GM21381 (cell line): ENCODE measurements at regions not wholly inside any gene's neighbourhood (a gene's known extent, or its start where the extent isn't known, plus 50 kb on each side); places are given as distances from the start of the nearest gene placed in this dataset.
"Not testable (repeated sequence)": the region's sequence is repeated elsewhere in the genome, so short reads cannot be mapped to it uniquely, and the experiment has no call there.

ENCODE experiments used
- ATAC-seq: cut with Tn5 transposase; IDR thresholded peaks from one replicate; pipeline ENCODE4 v1.9.1; 2021; ENCODE audit warnings: mild to moderate bottlenecking, moderate library complexity; ENCODE audit not compliant: unreplicated experiment

DNA sequence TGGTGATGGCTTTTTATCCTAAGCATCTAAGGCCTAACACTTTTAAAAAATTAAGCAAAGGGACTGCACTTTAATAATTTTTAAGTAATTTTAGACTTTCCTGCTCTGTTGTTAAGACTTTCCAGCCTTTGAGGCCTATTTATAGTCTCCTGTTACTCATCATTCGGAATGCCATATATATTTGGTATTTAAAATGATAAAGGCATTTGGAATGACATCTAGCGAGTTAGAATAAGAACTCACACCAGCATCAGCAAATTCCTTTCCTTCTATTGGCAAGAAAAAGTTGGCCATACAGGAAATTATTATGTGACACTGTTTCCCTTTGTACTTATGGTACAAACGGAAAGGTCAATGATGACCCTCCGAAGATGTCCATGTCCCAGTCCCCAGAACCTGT lies 88.1 kb upstream of the STMND1 start:
- ATAC-seq = no peak

DNA sequence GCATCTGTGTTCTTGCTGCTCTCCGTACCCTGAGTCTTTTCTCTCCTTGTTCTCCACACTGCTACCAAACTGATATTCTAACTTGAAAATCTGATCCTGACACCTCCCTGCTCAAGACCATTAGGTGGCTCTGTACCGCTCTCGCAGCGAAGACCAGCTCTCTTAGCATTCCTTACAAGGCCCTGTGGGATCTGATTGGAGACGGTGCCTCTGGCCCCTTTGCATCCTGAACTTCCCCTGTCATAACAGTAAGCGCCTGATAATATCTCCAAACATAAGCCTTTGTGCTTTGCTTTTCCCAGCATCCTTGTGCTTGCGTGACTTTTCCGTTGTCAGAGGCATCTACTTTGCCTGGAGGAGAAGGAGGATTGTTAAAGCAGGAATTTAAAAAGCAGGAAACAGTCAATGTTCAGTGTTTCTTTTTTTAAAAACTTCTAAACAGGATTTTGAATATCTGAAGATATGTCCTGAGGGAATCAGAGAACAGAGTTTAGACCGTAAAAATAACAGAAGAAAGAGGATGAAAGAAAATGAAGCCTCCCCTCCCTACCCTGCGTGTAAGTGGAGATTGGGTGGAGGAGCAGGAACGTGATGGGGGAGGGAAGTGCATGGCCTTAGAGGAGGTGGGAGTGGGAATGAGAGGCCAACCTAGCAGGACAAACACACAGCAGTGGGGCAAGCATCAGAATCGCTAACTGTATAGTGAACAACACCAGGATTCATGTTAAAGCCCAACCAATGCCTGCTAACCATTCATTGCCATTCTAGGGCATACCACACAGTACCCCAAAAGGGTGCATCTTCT lies 89.2 kb upstream of the STMND1 start:
- no peak for ATAC-seq

DNA sequence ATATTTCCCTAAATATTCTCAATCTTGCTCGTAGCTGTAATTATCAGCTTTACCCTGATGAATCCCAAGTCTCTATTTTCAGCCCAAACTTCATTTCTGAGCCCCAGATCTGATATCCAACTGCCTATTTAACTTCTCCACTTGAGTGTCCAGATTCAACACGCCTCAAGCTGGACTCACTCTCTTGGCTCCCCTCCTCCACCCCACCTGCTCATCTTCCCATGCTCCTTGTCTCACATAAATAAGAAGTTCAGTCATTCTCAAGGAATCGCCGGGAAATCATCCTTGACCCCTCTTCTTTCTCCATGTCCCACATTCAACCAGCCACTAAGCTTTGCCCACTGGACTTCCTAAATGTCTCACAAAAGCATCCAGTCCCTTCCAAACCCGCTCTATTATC lies 89.9 kb upstream of the STMND1 start:
- ATAC-seq = no peak

DNA sequence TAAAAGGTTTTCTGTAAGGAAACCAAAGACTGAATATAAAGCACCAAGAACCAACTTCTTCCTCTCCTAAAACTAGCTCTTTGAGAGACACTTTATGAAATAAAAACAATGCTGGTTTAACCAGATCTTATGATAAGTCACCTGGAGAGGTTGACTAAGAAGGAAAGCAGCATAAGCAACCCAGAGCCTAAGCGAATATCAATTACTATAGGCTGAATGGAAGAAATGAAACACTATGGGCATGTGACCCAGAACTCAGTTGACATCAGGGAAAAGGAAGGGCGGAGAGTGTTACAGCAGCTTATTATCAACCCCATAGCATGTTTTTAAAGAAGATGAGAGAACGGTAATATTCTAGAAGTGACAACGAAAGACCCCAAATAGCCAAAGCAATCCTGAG lies 94.1 kb upstream of the STMND1 start:
- ATAC-seq = no peak

DNA sequence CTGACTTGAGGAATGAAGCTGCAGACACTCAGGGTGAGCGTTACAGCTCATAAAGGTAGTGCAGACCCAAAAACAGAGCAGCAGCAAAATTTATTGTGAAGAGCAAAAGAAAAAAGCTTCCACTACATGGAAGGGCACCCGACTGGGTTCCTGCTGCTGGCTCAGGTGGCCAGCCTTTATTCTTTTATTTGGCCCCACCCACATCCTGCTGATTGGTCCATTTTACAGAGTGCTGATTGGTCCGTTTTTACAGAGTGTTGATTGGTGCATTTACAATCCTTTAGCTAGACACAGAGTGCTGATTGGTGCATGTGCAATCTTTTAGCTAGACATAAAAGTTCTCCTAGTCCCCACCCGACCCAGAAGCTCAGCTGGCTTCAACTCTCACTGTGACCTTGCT lies 95.3 kb upstream of the STMND1 start:
- ATAC-seq = no peak

DNA sequence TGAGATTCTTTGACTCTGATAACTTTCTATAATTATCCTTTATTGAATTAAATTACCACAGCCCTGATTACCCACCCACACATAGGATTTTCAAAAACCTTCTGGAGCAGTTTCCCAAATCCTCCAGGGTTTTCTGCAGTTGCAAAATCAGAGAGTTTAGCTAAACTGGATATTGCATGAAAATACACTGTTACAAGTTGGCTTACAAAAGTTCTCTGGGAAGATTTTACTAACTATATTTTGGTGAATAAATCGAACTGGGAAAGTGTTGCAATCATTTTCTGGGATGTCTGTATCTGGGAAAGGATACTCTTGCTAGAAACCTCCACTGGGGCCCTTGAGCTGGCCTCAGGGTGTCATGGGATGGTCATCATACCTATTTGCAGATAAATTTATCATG lies 97.6 kb upstream of the STMND1 start:
- ATAC-seq = no peak

DNA sequence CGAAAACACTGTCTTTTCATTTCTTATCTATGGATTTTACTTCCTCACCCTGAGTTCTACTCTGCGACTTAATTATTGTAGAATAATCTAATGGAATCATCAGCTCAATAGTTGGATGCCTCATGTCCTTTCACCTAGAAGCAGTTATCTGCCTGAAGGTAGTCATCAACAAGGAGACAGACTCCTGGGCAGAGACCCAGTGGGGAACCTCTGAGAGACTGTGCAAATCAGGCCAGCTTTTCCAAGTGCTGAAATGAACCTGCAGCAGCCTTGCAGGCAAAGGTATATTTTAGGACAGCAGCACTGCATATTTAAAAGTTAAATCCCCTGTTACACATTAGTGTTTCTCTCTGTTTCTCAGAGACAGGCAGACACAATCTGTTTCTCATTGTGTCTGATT lies 99.7 kb upstream of the STMND1 start:
- no peak for ATAC-seq

DNA sequence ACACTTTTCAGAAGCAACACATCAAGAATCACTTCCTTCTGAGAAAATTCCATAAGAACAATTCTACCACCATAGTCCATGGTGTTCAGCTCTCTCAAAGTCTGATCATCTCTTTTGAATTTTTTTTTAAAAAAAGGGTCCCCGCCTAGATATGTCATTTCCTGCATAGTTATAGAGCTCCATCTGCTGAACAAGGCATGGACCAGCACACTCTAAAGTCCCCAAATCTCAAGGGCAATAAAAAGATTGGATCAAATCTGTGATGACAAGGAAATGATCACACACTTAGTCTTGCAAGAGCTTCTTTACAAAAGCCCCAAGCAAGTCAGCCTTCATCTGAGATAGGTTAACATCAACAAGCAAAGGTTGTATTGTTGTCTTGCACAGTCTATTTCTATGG lies 100.7 kb upstream of the STMND1 start:
- ATAC-seq = no peak

DNA sequence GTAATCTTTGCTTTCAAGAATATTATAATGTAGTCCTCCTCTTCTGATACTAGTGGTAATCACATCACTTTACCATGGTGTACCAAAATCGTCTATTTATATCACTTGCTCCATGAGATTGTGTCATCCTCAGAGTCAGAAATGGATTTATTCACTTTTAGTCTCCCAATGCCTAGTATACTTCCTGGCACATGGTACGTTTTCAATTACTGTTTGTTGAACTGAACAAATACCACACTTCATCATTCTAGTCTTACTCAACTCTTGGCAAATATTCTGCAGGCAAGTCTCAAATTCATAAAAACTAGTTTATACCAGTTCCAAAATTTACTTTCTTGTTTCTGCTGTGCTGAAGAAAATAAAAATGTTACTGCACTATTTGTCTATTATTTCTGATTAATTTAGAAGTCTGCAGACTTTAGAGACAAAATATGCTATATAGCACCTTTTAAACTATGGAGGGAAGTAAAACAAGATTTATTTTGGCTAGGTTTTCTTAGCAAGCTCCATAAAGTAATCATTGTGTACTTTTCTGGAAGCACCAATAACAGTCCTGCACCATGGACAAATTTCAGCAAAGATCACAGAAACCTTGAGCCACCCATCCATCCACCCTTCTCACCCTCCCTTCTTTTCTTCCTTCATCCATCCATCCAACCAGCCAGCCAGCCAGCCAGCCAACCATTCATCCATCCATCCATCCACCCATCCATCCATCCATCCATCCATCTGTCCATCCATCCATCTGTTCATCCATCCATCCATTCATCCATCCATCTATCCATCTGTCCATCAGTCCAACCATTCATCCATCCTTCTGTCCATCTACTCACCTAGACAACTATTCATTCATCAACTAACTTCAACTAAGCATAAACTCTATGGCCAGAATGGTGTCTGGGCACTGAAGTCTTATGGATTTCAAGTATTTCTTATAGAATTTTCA lies 102.1 kb upstream of the STMND1 start:
- ATAC-seq = no peak

DNA sequence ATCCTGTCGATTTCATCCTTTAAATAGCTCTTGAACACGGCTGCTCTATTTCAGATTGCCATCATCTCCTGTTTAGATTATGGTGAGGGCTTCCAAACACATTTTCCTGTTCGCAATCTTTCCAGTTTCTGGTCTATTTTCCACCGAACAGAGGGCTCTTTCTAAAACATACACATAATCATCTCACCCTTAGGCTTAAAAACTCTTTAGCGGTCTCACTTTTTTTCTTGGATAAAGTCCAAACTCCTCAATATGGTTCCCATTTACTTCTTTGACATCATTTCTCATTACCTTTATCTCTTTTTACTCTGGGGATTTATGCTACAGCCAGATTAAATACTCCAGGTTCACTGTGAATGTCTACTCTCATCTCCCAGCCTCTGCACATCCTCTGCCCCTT lies 103.4 kb upstream of the STMND1 start:
- ATAC-seq = no peak

DNA sequence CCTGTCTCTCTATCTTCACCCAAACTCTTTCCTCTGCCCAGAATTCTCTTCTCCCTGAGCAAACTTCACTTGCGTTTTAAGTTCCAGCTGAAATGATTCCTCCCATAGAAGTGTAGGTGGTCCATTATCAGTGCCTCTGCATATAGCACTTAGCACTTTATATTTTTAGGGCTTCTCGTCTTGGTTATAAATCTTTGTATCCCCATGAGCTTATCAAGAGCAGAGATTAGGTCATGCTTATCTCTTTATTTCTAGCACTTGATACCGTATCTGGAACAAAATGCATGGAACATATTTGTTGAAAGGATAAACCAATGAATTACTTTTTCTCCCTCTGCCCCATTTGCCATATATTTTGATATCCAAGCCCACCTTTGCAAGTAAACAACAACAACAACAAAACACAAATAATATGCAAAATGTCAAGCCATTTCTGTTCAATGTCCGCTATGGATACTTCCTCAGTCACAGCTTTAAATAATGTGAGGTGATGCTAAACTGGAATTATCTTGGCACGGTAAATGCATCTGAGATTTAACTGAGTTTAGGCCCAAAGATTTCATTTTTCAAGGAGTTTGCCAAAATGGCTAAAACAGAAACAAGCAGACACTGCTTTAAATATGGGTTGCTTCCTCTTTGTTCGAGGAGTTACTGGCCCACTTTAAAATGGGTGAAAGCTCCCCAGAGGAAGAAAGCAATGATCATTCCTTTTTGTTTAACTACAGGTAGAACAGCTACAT lies 106.2 kb upstream of the STMND1 start:
- no peak for ATAC-seq

DNA sequence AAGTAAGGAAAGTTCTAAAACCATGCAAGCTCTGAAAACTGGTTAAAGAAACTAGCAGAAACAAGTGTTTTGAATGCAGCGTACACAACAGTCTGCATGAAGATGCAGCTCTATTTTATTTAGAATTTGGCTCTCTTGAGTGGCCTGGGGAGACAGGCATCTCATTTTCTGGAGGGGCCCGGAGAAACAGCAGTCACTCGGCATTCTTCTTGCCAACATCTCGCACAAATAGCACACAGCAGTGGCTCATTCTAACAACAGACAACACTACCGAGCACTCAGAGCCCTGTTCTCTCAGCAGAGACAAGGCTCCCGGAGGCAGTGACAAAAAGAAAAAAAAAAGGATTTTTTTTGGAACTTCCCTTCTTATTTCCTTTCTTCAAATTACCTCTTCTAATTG lies 108.5 kb upstream of the STMND1 start:
- no peak for ATAC-seq

DNA sequence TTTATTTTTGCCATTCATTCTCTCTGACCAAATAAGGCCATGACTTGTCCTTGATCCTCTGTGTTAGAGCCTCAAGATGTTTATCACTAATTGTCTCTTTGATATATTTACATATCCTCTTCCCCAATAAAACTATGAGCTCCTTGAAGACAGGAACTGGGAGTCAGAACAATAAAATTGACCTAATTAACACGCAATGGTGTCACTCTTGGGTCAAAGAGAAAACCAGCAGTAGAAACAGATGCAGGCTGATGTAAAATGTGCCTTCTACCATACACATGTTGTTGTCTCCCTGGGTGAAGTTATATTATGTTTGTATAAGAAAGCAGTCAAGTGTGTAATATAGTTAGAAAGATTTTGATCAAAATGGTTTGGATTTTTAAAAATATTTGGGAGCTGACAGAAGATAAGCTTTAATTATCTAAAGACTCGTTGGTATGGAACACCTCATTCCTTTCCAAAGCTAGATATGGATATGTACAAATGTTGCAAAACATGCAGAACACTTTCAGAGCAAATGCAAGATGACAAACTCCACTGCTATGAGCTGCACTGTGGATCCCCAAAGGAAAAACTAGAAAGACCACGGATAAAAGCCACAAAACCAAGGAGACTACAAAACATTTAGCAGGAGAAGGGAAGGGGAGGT lies 109.7 kb upstream of the STMND1 start:
- ATAC-seq = no peak

DNA sequence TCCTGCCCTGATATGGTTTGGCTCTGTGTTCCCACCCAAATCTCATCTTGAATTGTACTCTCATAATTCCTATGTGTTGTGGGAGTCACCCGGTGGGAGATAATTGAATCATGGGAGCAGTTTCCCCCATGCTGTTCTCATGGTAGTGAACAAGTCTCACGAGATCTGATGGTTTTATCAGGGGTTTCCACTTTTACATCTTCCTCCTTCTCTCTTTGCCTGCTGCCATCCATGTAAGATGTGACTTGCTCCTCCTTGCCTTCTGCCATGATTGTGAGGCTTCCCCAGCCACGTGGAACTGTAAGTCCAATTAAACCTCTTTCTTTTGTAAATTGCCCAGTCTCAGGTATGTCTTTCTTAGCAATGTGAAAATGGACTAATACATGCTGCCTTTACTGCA lies 111.9 kb upstream of the STMND1 start:
- not testable (repeated sequence) for ATAC-seq

DNA sequence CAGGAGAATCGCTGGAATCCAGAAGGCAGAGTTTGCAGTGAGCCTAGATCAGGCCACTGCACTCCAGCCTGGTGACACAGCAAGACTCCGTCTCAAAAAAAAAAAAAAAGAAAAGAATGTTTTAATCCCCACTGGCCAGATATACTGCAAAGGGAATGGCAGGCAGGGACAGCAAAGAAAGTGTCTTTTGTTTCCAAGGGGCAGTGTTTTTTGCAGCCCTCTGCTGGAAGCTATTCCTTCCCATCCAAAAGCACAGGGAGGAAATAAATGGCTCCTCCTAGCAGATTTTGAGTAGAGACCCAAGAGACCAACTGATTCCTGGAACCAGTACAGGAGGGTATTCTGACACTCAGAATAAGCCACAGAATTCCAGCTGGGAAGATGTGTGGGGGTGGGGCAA lies 112.5 kb upstream of the STMND1 start:
- ATAC-seq = no peak

DNA sequence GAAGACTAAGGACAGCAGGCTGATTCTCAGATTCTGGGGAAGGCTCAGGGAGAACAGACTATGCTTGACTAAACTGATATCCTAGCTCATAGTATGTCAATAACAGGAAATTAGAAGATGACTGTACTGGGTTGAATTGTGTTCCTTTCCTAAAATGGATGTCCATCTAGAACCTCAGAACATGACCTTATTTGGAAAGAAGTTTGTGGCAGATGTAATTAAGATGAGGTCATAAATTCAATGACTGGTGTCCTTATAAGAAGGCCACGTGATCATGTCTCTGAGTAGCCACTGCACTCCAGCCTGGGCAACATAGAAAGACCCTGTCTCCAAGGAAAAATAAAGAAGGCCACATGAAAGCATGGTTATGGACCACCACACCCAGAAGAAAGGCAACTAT lies 113.9 kb upstream of the STMND1 start:
- no peak for ATAC-seq

DNA sequence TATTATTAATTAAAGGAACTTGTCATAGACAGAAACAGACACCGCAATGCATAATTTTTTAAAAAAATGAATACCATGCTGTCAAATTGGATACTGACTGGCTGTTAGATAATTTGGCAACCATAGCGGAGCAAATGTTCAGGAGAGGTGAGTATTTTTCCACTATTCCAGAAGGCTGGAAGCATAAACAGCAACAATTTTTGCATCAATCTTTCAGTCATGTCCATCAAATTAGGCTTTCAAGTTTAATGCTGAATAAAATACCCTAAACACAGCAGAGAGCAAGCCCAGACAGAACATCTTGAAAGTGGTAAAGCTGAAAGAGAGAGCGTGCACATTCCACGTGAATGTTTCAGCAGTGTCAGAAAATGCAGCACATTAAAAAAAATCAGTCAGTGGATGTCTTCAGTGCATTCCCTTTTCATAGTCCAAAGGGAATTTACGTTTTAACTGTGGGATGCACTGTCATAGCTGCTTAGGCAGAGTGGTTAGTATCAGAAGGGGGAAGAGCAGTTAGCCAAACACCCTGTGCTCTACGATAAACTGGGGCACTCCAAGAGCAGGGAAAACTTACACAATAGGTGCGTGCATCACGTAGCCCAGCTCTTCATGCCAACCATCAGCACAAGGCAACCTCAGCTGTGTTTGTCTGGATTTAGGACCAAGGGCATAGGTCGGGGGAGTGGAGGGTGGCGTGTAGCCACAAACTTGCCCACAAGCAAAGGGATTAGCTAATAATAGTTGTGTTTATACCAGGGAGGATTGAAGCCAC lies 116.2 kb upstream of the STMND1 start:
- ATAC-seq = no peak

DNA sequence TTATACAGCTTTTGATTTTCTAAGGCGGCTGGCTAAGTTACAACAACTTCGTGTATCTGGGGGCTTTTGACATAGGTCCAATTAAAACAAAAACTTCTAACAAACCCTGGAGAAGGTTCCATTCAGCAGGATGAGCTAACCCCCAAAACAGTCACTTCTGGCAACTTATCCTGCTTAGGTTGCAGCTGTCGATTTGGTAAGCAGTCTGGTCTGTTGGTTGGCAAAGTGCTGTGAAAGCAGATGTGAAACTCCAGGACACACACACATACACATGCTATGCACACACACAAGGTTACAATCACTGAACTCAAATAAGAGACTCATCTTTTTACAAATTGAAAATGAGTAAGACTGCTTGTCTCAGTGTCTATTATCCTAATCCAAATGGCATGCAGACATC lies 119.0 kb upstream of the STMND1 start:
- peak; percentile 58 for ATAC-seq

DNA sequence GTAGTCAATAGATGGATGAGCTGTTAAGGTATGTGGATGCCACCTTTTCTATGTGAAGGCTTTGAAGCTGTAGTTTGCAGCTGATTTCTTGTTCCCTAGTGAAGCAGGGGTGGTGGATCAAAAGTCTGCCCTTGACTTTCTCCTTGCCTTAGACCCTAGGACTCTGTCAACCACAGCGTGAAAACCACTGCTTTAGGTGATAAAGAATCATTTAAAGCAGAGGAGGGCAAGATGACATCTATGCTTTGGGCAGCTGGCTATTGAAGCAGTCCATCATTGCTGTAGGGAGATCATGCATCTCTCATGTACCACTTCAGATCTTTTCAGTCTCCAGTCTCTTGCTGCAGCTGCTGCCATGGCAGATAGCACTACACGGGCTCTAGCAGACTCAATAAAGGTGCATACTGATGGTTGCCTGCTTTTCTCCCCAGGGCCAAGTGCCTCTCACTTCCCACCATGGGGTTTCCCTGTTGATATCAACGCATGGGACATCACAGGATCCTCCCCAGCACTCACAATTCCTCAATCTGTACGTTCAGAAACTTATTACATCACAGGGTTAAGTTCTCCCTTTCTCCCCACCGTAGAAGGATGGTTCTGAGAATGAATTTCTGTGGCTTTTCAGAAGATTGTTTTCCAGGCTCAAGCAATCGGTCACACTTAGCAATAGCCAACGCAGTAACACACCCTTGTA lies 122.0 kb upstream of the STMND1 start:
- no peak for ATAC-seq

DNA sequence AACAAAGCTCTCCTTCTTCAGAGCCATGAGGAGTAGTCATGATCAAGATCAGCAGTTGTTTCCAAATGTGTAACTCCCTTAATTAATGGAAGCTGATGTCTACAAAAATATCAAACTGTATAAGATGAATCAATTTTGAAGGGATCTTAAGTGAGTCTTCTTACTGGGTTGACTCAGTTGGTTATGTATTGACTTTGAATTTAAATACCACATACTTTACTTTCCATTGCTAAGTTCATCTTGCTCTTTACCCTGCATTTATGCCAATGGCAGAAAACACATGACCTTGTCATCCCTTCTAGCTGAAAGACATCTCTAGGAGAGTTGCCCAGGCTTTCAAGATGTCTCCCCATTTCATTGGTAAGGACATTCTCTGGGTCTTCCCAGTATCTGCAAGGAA lies 123.2 kb upstream of the STMND1 start:
- ATAC-seq = no peak
